PFSK-1 (cell line): ENCODE measurements at regions not wholly inside any gene's neighbourhood (a gene's known extent, or its start where the extent isn't known, plus 50 kb on each side); places are given as distances from the start of the nearest gene placed in this dataset.

Experiments used
- FOXP2 ChIP-seq: optimal IDR thresholded peaks from 2 replicates; pipeline ENCODE3; 2011; ENCODE audit warnings: borderline replicate concordance, control low read depth, inconsistent platforms; ENCODE audit not compliant: insufficient read depth; ENCODE audit errors: extremely low read length, extremely low read depth
- POLR2AphosphoS5 ChIP-seq: IDR thresholded peaks from 2 replicates; pipeline ENCODE4 v1.6.1; 2012; ENCODE audit warnings: low read depth, mild to moderate bottlenecking, control low read depth, low read length, moderate library complexity
- REST ChIP-seq, 2 experiments: IDR thresholded peaks; 2 replicates each; pipeline versions ENCODE4 v1.6.1 to v1.8.0; 2011 to 2012; ENCODE audit warnings: low read depth in 2 of 2, low read length in 2 of 2, control low read depth in 1 of 2, inconsistent platforms in 1 of 2, mild to moderate bottlenecking in 1 of 2, moderate library complexity in 1 of 2; ENCODE audit not compliant: insufficient read depth in 1 of 2
- SIN3A ChIP-seq: IDR thresholded peaks from 2 replicates; pipeline ENCODE4 v1.6.1; 2012; ENCODE audit warnings: mild to moderate bottlenecking, low read length, moderate library complexity, borderline replicate concordance; ENCODE audit not compliant: insufficient read depth
- TAF1 ChIP-seq: IDR thresholded peaks from 2 replicates; pipeline ENCODE4 v1.6.1; 2012; ENCODE audit warnings: low read length, control low read depth, borderline replicate concordance; ENCODE audit not compliant: insufficient read depth

- TF ChIP-seq POLR2AphosphoS5 (no peak), REST (IDR thresholded peaks at IDR 0.05; ENCODE audit: insufficient read depth in 1 of 2, low read depth in 2 of 2, low read length in 2 of 2) (no peak), TAF1 (no peak), SIN3A (no peak), FOXP2 (no peak)
These were observed 166.9 kb upstream of the MPDZ start for GRCh38 chr9:13446286-13446937.
